ENCODE measurements at regions not wholly inside any gene's neighbourhood (a gene's known extent, or its start where the extent isn't known, plus 50 kb on each side); places are given as distances from the start of the nearest gene placed in this dataset.

DNA sequence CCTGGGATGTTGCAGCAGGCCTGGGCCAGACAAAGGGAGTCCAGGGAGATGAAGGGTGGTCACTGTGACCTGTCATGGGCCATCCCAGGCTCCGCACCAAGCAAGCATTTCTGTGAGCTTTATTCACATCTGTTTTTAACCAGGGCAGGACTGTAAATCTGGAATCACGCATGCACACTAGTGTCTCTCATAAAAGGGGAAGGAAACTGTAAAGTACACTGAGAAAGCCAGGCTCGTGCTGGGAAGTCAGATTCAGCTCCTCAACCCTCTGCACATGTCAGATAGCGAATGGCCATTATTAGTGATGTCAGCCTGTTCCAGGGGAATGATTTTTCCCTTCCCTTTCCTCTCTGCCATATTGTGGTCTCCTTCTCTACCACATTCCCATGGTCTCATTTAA, 818.6 kb upstream of the RAB6C start:
- TF ChIP-seq, protein P1, sequence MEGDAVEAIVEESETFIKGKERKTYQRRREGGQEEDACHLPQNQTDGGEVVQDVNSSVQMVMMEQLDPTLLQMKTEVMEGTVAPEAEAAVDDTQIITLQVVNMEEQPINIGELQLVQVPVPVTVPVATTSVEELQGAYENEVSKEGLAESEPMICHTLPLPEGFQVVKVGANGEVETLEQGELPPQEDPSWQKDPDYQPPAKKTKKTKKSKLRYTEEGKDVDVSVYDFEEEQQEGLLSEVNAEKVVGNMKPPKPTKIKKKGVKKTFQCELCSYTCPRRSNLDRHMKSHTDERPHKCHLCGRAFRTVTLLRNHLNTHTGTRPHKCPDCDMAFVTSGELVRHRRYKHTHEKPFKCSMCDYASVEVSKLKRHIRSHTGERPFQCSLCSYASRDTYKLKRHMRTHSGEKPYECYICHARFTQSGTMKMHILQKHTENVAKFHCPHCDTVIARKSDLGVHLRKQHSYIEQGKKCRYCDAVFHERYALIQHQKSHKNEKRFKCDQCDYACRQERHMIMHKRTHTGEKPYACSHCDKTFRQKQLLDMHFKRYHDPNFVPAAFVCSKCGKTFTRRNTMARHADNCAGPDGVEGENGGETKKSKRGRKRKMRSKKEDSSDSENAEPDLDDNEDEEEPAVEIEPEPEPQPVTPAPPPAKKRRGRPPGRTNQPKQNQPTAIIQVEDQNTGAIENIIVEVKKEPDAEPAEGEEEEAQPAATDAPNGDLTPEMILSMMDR (conservative IDR thresholded peaks at IDR 0.05; ENCODE audit: low read depth, low read length) = no peak
- DNase-seq (ENCODE audit: low read depth) = no peak
- no peak overlapping the region for H3K4me3 ChIP-seq (ENCODE audit: low read depth, low read length)

DNA sequence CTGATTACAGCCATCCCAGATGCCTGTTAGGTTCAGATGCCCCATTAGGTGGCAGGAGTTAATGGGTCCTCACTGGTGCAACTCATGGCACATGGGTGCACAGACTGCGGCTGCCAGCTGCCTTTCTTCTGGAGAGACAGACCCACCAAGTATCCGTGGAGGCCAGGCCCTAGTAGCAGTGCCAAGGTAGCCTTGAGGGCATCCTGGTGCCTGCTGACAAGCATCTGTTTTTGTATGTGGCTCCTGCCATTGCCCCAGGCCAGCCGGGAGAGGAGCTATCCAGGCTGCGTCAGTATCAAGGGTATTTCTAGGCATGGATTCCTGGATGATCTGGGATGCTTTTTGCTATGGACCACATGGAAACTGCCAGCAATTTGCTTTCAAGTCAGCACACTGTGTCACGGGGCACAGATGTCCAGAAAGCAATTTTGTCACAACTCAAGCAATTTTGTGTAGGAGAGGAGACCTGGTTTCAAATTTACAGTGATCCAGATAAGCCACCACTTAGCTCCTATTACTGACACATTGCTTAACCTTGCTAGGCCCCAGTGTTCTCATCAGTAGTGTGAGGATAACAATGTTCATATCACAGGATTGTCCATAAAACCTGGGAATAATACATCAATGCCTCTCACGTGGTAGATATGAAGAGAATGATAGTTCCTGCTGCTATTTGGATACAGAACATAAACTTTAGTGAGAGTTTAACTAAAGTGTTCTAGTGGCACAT, 815.1 kb upstream of the RAB6C start:
- TF ChIP-seq, protein P1 (conservative IDR thresholded peaks at IDR 0.05; ENCODE audit: low read depth, low read length) = no peak
- DNase-seq (ENCODE audit: low read depth) = no peak
- no peak overlapping the region for H3K4me3 ChIP-seq (ENCODE audit: low read depth, low read length)

DNA sequence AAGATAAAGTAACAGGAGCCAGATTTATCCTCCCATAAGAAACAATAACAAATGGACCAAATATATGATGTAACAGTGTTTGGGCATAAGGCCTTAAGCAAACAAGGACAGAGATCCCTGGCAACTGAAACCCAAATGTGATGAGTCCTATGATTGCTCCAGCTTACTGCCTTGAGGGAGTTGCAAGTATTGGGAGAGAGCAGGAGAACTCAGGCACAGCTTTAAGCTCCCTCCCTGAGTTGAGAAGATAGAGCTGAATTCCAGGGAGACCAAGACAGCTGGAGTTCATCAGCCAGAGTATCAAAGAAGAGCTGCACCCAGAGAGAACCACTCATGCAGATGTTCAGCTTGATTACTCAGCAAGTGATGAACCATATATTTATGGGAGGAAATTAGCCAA, 814.5 kb upstream of the RAB6C start:
- no peak overlapping the region for H3K4me3 ChIP-seq (ENCODE audit: low read depth, low read length)
- TF ChIP-seq, protein P1 (conservative IDR thresholded peaks at IDR 0.05; ENCODE audit: low read depth, low read length) = no peak
- DNase-seq (ENCODE audit: low read depth) = no peak

DNA sequence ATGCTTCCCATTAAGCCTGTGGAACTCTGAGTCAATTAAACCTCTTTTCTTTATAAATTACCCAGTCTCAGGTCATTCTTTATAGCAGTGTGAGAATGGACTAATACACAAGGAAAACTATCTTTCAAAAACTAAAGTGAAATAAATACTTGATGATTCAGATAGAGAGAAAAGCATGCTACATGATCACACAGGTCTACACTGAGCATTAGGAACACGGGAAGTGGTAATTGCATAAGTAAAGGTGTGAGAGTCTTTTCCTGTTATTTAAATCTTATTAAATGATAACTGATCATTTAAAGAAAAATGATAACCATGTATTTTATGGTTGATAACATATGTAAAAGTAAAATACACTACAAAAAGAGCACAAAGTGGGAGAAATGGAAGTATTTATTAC, 812.0 kb upstream of the RAB6C start:
- TF ChIP-seq, protein P1 (conservative IDR thresholded peaks at IDR 0.05; ENCODE audit: low read depth, low read length) = no peak
- DNase-seq (ENCODE audit: low read depth) = no peak
- no peak overlapping the region for H3K4me3 ChIP-seq (ENCODE audit: low read depth, low read length)

DNA sequence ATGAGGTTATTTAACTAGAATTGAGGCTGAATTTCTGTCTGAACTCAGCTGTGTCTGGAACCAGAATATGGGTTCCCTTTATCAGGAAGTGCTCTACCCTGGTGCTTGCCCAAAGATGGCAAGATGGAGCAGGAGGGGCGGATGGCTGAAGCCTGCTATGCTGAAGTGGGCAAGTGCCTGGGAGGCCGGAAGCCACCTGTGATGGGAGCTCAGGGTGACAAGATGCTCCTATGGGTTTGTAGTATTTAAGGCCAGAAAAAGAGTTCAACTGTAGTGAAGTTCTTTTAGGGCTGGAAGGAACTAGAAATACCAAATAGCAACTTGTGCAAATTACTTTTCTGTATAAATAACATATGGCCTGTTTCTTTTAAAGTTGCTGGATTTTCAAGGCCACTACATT, 808.9 kb upstream of the RAB6C start:
- no peak for DNase-seq (ENCODE audit: low read depth)
- TF ChIP-seq, protein P1 (conservative IDR thresholded peaks at IDR 0.05; ENCODE audit: low read depth, low read length) = no peak
- no peak overlapping the region for H3K4me3 ChIP-seq (ENCODE audit: low read depth, low read length)

DNA sequence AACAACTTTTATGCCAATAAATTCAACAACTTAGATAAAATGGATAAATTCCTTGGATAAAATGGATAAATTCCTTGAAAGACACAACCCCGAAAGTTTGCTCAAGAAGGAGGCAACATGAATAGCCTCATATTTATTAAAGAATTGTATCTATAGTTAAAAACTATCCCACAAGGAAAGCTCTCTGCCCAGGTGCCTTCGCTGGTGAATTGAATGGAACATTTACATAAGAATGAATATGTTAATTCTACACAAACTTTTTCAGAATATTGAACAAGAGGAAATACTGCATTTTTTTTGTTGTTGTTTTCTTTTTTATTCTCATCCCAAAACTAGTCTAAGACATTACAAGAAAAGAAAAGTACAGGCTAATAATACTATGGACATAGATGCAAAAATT, 805.3 kb upstream of the RAB6C start:
- no peak for DNase-seq (ENCODE audit: low read depth)
- H3K4me3 ChIP-seq (ENCODE audit: low read depth, low read length) = no peak overlapping the region
- TF ChIP-seq, protein P1 (conservative IDR thresholded peaks at IDR 0.05; ENCODE audit: low read depth, low read length) = no peak

DNA sequence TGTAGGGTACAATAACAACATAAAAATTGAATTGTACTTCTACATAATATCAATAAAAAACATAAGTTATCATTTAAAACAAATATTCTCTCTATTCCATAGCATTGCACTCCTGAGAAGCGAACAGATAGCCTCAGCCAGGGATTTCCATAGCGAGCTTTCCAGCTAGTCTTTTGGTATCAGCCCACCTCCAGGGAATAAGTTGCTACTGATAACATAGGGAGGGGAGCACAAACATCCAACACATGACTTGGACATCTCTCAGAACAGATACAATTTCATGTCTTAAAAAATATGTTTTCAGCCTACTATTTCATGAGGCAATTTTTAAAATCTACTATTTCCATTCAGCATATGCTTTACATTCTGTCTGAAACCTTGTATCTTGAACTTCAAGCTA, 804.4 kb upstream of the RAB6C start:
- DNase-seq (ENCODE audit: low read depth) = no peak
- TF ChIP-seq, protein P1 (conservative IDR thresholded peaks at IDR 0.05; ENCODE audit: low read depth, low read length) = no peak
- H3K4me3 ChIP-seq (ENCODE audit: low read depth, low read length) = no peak overlapping the region

Data from choroid plexus epithelial cell (primary cell).